ENCODE measurements at regions not wholly inside any gene's neighbourhood (a gene's known extent, or its start where the extent isn't known, plus 50 kb on each side); places are given as distances from the start of the nearest gene placed in this dataset.
"Not testable (repeated sequence)": the region's sequence is repeated elsewhere in the genome, so short reads cannot be mapped to it uniquely, and the experiment has no call there.

DNA sequence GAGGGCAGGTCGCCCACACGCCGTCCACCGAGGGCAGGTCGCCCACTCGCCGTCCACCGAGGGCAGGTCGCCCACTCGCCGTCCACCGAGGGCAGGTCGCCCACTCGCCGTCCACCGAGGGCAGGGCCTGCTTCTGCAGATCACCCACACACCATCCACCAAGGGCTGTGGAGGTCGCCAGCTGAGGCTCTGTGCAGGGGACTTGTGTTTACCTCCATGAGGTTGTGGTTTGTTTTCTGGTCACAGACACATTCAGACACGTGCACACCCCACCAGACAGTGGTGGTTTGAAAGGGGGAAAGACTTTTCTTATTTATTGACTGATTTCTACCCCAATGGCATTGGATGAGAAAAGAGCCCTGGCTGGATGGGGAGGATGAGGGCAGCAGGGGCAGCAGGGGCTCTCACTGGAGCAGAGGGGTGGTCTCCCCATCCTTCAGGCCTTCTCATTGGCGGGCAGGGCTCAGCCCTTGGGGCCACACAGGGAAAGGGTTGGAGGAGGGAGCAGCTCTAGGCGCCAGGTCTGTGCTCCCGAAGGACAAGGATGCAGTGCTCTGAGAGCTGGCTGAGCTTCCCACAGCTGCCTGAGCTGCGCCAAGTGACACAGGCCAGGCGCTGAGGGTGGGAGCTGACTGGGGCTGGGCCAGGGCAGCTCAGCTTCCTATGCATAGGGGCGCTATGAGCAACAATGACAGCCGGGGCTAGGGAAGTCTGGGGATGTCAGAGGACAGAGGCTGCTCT lies 252.6 kb upstream of the B3GAT1 start:
- DNase-seq (ENCODE audit: low read depth) = no peak

- no peak for DNase-seq (ENCODE audit: low read depth)
Observed at GRCh38 chr11:134663506-134664313, 251.7 kb upstream of the B3GAT1 start.

DNA sequence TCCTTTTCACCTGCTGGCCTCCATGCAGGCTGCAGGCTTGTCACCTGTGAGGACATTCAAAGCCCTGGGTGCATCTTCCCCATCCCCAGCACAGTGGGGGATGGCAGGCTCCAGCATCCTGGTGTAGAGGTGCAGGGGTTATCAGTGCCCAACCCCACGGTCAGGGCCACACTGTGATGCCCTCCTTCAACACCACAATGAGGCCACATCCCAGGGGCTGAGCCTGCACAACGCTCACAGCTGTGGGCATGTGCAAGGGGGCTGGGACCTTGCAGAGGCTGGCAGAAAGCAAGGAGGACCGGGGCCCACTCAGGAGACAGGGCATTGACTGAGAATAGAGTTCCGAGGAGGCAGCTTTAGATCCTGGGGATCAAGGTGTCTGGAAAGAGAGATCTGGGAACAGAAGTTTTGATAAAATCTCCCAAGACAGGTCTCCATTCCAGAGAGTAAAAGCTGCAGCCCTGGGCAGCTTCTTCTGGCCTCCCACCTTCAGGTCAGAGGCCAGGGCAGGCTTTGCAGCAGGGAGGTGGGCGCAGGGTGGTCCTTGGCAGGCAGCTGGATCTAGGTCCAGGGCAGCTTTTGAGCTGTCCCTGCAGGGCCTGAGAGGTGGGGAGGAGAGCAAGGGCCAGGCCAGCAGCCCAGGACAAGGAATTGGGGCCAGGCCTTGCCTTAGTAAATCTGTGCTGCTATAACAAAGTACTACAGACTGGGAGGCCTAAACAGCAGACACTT lies 250.8 kb upstream of the B3GAT1 start:
- no peak for DNase-seq (ENCODE audit: low read depth)

DNA sequence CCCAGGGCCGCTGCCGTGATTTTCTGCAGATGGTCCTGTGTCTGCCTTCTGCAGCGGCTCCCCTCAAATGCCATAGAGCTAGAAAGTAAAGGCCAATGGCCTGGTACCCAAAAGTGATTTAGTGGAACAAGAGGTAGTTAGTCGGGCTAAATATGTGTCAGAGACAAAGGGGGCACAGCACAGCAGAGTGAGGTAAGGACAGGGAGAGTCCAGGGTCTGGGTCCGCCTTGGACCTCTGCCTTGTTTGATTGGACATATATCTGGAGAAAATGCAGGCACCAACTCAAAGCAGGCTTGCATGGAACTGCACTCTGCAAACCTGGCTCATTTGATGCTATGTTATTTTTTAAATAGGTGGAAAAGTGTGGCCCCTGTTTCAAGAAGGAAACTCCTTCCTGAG lies 249.6 kb upstream of the B3GAT1 start:
- no peak for DNase-seq (ENCODE audit: low read depth)

DNA sequence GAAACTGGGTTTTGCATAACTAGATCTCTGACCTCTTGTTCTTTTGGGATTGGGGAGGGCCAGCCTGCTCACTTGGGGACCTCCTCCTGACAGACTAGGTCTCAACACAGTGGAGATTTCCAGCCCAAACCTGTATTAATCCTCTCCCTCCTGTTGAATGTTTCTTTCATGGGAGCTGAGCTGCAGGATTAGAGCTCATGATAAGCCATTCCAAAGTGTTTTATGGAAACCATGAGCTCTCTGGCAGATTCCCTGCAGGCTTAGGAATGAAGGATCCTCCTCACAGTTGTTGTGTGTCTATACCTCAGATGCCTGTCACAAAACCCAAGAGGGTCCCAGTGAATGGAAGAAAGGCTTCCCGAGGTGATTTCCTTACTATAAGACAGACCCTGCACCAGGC lies 248.4 kb upstream of the B3GAT1 start:
- DNase-seq (ENCODE audit: low read depth) = no peak

GRCh38 chr11:134659882-134660281 lies 247.8 kb upstream of the B3GAT1 start:
- no peak for DNase-seq (ENCODE audit: low read depth)

- no peak for DNase-seq (ENCODE audit: low read depth)
Observed at GRCh38 chr11:134658481-134659225, 246.6 kb upstream of the B3GAT1 start.

DNA sequence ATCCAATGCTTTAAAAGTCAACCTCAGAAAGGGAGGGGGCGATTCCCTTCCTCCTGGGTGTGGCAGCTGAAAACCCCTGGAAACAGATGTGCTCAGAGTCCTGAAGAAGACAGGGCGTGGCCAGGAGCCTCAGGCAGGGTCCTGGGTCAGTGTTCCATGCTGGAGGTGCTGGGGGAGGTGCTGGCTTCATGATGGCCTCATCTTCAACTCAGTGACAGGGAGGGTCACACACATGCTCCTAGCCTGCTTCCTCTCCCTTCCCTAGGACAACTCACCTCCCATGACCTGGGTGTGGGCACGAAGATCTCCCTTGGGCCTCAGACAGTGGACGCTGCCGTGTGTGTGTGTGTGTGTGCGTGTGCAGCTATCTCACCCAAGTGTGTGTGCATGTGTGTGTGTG lies 245.6 kb upstream of the B3GAT1 start:
- no peak for DNase-seq (ENCODE audit: low read depth)

GRCh38 chr11:134656861-134657540 lies 245.0 kb upstream of the B3GAT1 start:
- DNase-seq (ENCODE audit: low read depth) = no peak

GRCh38 chr11:134656086-134656840 lies 244.2 kb upstream of the B3GAT1 start:
- DNase-seq (ENCODE audit: low read depth) = not testable (repeated sequence)

GRCh38 chr11:134655189-134655989 lies 243.3 kb upstream of the B3GAT1 start:
- no peak for DNase-seq (ENCODE audit: low read depth)

DNA sequence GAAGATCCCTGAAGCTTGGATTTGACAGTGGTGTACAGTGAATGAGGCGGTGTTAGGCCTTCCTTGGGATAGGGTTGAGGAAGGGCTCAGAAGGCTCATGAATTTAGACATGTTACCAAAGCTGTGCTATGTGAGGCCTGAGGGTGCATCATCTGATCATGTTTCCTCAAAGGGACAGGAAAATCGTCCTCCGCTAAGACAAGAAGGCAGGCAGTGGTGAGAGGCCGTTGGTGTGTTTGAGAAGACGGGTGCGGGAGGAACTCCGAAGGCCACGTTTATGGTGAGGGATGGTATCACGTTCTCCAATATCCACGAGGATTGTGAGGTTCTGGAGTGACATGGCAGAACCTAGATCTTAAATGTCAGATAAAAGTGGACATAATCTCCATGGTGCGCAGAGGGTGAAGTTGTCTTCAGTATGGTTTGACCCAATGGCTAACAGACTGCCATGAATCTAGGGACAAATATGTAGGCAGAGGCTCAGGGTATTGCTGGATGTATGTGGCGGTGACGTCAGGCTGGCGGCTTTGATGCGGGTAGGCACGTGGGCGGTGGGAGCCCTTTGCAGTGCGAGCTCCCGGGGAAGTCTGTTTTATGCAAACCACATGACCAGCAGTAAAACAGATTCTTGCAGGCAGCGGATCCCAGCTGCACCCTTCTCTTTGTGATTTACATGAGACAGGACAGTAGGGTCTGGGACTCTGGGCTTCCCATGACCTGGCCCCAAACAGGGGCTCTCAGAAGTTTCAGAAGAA lies 242.3 kb upstream of the B3GAT1 start:
- no peak for DNase-seq (ENCODE audit: low read depth)

DNA sequence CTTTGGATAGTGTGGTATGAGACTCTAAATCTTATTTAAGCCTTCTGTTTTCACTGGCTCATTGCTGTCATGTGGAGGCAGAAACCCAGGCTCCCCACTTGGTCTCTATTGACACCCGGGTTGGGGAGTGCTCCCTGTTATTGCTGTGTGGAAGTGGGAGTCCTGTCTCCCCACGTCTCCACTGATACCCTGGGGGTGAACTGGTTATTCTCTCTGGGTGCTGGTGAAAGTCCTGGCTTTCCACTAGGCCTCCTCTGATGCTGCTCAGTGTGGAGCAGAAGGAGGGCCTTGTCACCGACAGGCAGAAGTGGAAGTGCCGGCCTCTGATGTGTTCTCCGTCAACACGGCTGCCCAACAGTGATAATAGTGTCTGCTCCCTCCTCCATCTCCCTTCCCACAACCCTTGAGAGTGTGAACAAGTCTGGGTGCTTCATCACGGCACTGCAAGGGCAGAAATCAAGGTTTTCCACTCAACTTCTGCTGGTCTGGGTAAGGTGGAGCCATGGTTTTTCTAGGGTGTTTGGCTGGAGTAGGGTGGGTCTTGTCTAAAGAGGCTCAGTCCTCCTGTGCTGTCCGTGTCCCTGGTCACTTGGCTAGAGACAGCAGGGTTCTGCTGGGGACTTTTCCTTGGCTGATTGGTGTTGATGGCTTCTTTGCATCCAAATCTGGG lies 240.7 kb upstream of the B3GAT1 start:
- DNase-seq (ENCODE audit: low read depth) = no peak

DNA sequence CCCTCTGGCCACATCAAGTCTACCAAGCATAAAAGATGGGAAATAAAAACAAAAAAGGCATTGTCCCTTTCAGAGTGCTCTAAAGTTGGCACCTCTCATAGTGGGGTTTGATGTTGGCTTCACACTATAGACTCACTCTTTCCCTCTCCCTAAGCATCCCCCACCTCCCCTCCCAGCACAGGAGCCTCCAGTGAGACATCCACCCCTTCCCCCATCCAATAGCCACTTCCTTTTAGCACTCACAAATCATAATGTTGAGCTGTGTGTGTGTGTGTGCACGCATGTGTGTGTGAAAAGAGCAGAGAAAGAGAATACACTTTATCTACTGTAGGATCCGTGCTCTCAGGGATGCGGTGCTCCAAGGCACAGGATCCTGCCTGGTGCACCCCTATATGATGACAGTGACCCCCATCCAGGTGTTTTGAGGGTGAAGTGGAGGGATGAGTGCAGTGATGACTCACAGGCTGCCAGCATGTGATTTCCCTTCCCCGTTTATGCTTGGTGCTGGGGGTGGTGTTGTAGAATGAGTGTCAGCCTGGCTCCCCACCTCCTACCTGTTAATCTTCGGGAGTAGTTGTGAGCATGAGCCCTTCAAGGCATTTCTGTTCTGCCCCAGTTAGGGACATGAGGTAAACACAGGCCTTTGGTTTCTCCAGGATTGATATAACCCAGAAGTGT lies 235.2 kb upstream of the B3GAT1 start:
- DNase-seq (ENCODE audit: low read depth) = no peak

- DNase-seq (ENCODE audit: low read depth) = no peak
Observed at GRCh38 chr11:134646561-134646960, 234.5 kb upstream of the B3GAT1 start.

- DNase-seq (ENCODE audit: low read depth) = no peak
Observed at GRCh38 chr11:134645576-134645975, 233.5 kb upstream of the B3GAT1 start.

GRCh38 chr11:134644476-134645456 lies 232.7 kb upstream of the B3GAT1 start:
- no peak for DNase-seq (ENCODE audit: low read depth)

All from ELR (cell line).